ENCODE measurements at regions not wholly inside any gene's neighbourhood (a gene's known extent, or its start where the extent isn't known, plus 50 kb on each side); places are given as distances from the start of the nearest gene placed in this dataset.

DNA sequence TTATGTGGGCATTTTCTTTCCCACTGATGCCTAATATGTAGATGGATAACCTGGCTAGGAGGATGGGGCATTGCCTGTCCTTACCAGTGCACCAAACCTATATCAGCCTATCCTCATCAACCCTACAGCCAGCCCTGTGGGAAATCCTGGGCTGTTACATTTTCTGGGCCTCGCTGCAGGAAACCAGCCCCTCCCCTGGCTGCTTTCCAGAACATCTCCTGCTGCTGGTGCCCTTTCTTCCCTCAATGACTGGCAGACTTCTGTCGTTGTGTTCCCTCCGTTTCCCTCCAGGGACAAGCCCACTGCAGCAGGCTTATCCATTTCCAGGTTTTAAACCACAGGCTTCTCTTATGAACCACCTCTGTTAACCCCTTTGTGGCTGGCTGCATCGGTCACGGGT is 486.1 kb upstream of the COBL start:
- no peak for DNase-seq (ENCODE audit: low spot score)

DNA sequence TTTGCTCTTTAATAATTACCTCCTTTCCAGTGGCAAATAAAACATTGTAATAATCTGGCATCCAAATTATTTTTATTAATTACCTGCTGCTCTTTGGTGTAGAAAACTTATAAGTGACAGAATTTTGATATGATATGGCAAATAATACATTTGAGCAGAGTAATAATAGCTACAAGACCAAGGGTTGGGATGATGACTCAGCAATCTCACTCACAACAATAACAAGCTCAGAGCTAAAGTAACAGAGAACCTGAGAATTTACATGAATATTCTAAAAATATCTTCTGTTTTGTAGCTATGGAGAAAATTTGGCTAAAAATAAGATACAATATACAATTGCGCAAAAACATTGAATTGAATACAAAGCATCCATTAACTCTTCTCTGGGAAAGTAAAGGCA is 480.8 kb upstream of the COBL start:
- DNase-seq (ENCODE audit: low spot score) = no peak

DNA sequence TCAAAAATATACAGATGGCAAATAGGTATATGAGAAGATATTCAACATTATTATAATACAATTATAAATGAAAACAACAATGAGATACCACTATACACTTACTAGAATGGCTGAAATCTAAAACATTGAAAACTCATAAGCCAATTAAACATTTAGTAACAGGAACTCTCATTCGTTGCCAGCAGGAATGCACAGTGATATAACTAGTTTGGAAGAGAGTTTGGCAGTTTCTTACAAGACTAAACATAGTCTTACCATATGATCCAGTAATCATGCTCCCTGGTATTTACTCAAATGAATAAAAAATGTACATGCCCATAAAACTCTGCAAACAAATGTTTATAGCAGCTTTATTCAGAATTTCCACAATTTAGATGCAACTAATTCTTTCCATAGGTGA is 476.2 kb upstream of the COBL start:
- no peak for DNase-seq (ENCODE audit: low spot score)

DNA sequence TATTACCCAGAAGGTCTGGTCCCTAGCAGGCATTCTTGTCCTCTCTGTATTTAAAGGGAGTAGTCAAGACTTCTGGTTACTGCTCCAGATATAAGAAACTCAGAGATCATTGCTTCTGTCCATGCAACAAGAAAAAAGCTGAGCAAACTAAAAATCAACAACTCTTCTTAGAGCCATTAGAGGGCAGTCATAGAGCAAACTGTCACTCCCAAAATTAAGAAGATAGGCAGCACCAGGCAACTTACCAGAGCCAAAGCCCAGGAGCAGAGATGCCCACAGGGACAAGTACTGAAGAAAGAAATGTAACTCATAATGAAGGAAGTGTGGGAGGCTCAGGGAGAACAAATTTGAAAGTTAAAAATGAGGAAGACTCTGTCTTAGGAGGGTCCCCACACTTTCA is 472.9 kb upstream of the COBL start:
- peak; percentile 23 for DNase-seq (ENCODE audit: low spot score)

DNA sequence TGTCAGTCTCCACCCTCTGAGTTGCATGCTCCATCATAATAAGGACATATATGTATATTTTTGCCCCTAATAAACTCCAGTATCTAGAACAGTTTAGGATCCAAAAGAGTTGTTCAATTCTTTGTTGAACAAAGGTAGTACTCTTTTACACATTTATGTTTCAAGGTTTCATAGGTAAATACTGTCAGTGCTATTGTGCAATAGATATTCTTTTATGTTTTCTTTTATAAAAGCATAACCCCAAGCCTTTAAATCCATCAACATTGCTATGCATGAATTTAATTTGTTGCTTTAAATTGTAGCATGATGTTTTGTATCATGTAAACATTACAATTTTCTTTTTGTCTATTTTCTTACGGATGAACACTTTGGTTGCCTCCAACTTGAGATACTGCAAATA is 469.7 kb upstream of the COBL start:
- no peak for DNase-seq (ENCODE audit: low spot score)

DNA sequence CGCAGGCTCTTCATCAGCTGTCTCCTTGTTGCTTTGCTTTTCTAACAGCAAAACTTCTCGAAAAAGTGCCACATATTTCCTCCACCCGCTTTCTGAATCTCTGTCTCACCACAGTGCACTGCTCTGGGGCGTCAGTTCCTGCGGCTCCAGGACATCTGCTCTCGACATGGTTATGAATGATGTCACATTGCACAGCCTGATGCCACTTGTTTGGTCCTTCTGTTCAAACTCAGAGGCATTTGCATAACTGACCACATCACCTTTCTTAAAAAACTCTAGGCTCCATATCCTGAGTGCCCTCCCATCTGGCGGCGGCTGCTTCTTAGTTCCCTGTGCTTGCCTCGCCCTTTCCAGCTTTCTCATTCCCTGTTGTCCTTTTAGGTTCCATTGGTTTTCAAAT is 469.3 kb upstream of the COBL start:
- DNase-seq (ENCODE audit: low spot score) = no peak

DNA sequence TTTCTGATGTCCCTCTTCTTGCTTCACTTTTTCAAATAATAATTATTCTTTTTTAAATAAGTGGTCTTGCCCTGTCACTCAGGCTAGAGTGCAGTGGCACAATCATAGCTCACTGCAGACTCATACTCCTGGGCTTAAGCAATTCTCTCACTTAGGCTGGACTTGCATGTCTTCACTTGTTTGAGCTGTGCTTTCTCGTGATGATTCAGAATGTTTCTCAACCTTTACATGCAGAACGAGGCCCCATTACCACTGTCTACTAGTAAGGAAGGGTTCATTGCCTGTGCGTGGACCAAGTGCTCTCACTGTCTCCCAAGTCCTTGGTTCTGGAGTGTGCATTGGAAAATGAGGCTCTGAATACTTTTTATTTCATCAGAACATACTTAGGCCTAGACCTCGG is 468.6 kb upstream of the COBL start:
- no peak for DNase-seq (ENCODE audit: low spot score)

DNA sequence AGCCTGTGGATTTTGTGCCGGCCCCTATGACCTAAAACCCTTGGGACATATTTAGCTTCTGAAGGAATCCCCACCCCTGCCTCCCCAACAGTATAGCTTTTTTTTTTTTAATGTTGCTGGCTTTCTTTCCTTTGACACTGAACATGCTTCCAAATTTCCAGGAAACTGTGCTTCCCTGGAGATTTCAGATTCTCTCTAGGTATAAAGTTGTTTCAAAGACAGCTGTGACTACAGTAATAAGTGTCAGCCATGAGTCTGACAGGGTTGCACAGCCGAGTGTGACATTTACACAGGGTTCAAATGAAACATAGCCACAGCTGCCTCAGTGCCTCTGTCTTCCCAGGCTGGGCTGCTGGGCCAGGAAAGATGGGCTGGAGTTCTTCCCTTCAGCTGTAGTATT is 466.6 kb upstream of the COBL start:
- no peak for DNase-seq (ENCODE audit: low spot score)

DNA sequence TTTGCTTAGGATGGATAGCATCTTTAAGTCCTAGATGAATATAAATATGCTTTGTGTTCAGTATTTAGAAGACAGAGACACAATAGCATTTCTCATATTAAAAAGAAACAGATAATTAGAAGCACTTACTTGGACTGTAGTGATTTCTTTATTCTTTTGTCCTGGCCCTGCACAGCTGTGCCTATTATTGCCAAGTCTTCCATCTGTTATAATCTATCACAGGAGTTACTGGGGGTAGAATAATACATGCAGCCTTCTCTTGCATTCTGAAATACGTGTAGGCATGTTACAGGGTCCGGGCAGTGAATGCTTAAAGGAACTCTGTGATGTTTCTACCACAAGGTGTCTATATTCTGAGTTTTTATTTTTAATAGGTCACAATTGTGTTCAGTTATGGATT is 461.5 kb upstream of the COBL start:
- no peak for DNase-seq (ENCODE audit: low spot score)

DNA sequence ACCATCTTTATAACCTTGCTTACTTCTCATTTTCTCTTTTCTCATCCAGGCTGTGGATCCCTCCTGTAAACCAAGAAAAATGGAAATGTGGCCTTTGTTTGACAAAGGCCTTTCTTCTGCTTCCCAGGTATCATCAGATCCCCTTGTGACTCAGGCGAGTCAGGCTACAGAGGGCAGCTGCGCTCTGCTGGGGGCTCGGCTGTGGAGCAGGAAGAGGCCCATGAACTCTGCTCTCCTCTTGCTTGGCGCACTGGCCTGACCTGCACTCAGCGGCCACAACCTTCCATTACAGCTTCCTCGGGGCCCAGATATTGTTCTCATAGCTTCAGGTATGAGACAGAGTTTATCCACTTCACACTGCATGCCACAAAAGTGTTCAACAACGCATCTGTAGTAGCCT is 457.6 kb upstream of the COBL start:
- DNase-seq (ENCODE audit: low spot score) = no peak

DNA sequence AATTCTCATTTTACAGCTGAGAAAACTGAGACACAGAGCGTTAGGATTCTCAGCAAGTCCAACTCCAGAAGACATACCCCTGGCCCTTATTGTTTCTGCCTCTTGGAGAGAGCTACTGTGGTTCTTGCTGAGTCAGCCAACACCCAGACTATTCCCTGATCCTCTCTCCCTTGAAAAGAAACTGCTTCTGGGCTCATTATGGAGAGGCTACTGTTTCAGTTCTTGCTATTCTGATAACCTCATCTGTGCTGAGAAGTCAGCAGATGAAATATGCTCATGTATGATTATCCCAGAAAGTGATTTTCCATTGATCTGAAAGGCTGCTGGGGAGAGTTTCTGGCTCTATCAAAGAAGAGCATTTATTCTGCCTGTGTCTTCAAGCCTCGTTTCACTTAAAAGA is 455.6 kb upstream of the COBL start:
- no peak for DNase-seq (ENCODE audit: low spot score)

DNA sequence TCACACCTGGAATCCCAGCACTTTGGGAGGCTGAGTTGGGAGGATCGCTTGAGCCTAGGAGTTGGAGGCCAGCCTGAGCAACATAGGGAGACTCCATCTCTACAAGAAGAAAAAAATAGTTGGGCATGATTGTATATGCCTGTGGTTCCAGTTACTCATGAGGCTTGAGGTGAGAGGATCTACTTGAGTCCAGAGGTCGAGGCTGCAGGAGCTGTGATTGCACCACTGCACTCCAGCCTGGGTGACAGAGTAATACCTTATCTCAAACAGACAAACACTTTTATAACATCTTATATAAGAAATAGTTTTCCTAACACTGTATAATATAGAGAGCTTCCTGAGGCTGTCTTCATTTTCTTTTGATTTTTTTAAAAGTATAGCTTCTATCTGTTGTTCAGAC is 448.4 kb upstream of the COBL start:
- DNase-seq (ENCODE audit: low spot score) = no peak

DNA sequence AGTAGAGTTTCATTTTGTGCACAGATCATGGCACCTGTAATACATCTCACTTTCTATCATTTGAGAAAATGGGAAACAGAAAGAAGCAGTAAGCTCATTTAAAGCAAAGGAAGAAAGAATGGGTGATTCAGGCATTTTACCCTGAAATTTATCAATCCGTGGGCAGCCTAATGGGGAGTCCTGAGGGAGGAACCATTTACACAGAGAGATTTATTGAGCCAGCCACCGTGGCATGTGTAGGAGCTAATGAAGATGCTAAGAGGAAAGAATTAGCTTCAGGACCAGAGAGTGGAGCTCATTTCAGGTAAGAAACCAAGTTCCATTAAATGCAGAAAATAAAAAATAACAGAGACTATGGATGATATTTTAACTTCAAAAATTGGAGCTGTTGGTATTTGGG is 443.4 kb upstream of the COBL start:
- no peak for DNase-seq (ENCODE audit: low spot score)

DNA sequence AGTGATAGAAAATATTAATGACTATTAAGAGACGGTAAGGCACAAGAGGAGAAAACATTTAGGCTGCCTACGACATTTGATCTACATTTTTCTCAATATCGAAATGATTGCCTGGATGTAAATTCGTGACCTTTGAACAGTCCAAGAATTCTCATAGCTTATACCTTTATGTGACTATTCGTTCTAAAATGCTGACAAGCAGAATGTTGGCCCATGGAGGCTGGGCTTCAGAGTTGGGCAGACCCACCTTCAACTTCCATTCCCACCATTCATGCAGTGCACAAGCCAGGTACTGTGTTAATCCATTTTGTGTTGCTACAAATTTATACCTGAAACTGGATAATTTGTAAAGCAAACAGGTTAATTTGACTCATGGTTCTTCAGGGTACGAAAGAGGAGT is 441.4 kb upstream of the COBL start:
- DNase-seq (ENCODE audit: low spot score) = no peak

DNA sequence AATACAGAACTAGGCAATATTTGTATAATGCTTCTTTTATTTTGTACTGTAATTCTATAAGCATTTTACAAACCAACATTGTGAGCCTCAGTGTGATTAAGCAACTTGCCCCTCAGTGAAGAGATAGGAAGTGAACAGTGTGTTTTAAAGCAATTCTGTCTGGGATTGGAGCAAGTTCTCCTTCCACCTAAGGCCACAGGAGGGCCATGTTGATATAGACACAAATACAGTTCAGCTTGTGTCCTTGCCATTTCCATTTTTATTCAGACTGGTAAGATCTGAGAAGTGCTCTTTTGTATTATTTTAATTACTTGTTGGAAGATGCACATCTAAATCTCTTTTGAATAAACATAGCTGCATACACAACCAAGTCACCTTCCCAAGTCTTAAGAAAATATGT is 416.3 kb upstream of the COBL start:
- DNase-seq (ENCODE audit: low spot score) = no peak

DNA sequence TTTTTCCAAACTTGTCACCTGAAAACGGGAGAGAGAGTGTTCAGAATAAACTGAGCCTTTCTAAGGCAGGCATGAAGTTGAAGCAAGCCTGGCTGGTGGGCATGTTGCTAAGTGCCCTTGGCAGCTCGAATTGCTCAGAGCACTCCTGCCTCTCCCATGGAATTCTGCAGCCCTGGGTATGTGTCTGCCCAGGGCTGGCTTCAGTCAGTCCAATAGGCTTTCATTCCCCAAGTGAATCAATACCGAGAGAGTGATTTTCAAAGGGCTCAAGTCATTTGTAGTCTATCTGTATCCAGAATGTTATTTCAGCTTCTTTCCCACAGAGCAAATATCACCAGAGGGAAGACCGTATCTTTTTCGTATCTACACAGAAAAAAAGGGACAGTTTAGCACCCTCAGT is 415.5 kb upstream of the COBL start:
- DNase-seq (ENCODE audit: low spot score) = no peak

DNA sequence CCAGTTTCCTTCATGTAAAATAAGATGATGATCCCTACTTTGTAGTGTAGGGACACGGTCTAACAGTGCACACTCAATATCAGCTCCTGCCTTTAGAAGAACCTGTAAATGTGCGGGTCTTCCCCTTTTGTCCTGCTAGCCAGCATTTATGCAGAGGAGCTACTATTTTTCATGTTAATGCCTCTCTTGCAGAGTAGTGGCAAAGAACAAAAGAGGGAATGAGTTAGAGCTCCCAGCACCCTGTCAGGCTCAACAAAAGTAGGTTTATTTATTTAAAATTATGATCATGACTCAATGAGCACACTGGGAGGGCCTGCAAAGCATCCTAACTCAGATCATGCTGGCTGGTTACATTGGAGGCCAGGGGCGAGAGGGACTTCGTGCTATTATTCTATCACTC is 414.5 kb upstream of the COBL start:
- no peak for DNase-seq (ENCODE audit: low spot score)

DNA sequence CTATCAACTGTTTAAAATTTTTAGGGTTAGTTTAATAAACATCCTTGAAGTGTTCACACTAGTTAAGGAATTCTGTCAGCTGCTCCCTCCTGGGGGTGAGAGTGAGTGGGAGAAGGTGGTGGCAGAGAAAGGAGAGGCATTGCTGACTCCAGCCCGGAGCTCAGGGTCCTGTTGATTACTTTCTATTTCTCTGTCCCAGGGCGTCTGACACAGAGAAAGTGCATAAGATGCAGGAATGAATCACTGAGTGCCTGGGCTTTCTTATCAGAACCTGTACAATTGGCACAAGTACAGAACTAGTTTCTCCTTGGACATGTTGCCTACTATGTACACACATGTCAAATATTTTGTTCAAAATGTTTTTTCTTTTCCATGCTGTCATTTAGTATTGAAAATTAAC is 410.8 kb upstream of the COBL start:
- no peak for DNase-seq (ENCODE audit: low spot score)

DNA sequence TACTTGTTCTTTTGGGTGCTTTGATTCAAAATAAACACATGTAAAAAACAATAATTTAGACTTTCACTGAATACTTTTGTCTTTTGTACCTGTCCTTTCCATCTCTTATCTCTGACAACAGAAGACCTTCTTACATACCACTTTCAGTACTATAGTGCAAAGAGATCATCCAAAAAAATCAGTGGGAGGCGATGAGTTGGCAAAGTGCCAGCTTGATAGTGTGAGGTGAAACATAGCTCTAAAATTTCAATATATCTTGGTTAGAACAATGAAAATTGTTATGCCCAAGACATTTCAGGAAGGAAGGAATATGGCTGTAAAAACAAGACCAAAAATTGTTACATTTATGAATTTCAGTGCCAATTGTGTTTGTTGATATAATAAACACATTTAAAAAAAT is 390.2 kb upstream of the COBL start:
- DNase-seq (ENCODE audit: low spot score) = no peak

DNA sequence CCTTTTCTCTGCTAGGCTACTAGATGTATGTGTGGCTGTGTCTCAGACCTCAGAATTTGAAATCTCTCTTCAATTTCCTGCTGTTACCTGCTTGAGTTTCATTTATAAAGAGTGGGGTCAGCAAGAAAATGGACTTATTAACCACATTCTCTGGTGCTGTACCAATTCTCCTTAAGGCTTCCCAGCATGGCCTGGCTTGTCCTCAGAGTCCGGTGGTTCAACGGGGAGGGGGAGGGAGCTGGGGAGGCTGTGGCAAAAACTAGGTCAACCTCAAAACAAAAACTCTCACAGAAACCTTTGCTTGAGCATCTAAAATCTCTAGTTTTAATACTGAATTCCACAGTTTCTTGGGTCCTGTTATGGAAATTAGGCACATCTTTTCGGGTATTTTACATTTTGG is 389.1 kb upstream of the COBL start:
- no peak for DNase-seq (ENCODE audit: low spot score)

DNA sequence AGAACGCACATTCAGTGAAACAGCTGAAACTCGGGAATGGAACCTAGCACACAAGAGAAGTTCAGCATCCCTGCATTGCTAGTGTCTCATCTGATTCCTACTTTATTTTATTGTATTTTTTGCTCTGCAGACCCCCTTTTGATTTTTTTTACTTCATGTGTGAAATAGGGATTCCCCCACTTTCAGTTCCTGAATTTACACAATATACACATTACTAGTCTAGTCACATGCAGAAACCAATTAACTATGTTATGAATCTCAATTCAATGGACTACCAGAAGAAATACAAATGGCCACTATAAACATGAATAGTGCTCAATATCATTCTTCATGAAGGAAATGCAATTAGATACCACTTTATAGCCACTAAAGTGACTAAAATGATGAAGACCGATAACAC is 386.1 kb upstream of the COBL start:
- no peak for DNase-seq (ENCODE audit: low spot score)

DNA sequence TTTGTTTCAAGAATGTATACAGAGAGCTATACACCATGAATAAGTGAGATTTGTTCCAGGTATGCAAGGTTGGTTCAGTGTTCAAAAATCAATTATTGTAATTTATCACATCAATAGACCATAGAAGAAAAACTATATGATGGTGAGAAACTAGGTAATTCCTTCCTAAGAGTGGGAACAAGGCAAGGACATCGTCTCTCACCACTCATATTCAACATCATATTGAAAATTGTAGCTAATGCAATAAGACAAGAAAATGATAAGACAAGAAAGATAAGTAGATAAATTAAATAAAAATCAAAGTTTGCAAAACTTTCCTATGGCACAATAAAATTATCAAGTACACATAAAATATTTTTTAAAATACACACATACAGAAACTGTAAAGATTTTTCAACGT is 385.3 kb upstream of the COBL start:
- DNase-seq (ENCODE audit: low spot score) = no peak

DNA sequence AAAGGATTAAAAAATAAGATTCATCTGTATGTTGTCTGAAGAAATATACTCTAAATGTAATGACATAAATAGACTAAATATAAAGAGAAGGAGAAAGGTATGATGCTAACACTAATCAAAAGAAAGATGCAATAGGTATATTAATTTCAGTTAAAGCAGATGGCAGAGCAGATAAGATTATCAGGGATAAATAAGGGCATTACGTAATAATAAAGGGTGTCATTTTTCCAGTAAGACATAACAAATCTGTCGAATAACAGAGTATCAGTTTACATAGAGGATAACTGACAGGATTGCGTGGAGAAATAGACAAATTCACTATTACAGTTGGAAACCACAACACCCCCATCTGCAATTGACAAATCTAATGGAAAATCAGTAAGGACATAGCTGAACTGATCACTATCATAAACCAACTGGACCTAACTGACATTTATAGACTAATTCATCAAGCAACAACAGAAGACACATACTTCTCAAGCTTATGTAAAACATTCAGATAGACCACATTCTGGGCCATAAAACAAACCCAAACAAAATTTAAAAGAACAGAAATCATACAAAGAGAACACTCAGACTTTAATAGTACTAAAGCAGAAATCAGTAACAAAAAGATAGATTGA is 384.1 kb upstream of the COBL start:
- no peak for DNase-seq (ENCODE audit: low spot score)

DNA sequence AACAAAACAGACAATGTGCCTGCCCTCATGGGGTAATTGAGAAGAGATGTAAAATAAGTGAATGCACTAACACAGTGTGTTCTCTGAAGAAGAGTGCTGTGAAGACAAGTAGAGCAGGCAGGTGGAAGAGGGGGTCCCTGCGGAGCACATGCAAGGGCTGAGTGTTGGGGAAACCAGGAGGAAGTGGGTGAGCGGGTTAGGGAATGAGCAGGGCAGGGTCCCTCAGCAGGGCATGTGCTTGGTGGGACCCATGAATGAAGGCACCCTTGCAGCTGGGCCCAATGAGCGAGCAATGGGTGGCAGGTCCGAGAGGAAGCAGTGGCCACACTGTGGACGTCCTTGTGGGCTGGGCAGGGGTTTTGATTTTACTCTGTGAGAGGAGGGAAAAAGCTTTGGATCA is 376.6 kb upstream of the COBL start:
- DNase-seq (ENCODE audit: low spot score) = no peak

DNA sequence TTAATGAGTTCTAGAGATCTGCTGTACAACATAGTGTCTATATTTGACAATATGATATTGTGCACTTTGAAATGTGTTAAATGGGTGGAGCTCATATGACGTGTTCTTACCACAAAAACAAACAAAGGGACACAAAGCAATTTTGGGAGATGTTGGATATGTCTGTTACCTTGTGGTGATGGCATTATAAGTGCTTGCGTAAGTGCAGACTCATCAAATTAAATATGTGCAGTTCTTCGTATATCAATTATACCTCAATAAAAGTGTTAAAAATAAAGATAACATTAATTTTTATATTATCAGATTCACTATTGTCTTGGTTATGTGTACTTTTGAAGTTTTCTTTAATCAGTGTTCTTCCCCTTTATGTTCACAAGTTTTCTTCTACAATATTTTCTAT is 372.9 kb upstream of the COBL start:
- no peak for DNase-seq (ENCODE audit: low spot score)
